ENCODE measurements at regions not wholly inside any gene's neighbourhood (a gene's known extent, or its start where the extent isn't known, plus 50 kb on each side); places are given as distances from the start of the nearest gene placed in this dataset.

GRCh38 chr6:4319981-4320683, 184.8 kb upstream of the ECI2 start:
- Histone ChIP-seq H3K9me3 (ENCODE audit: control insufficient read depth, low read depth, low read length) (no peaks in the 10 kb centered on the region), H3K9ac (ENCODE audit: low read length) (no peak overlapping the region), H3K27me3 (ENCODE audit: control insufficient read depth, insufficient read depth, low read length) (no peaks in the 10 kb centered on the region), H3K4me3 (ENCODE audit: low read length) (no peak overlapping the region), H3K27ac (ENCODE audit: low read length) (no peak overlapping the region), H3K36me3 (ENCODE audit: control insufficient read depth, low read depth, low read length) (no peaks in the 10 kb centered on the region), H3K4me1 (ENCODE audit: control insufficient read depth, low read depth, low read length) (peaks cover 10% of the 10 kb centered on the region)

GRCh38 chr6:4318321-4318720, 182.9 kb upstream of the ECI2 start:
- Histone ChIP-seq H3K36me3 (ENCODE audit: control insufficient read depth, low read depth, low read length) (no peaks in the 10 kb centered on the region), H3K4me1 (ENCODE audit: control insufficient read depth, low read depth, low read length) (peaks cover 10% of the 10 kb centered on the region), H3K27ac (ENCODE audit: low read length) (no peak overlapping the region), H3K4me3 (ENCODE audit: low read length) (no peak overlapping the region), H3K27me3 (ENCODE audit: control insufficient read depth, insufficient read depth, low read length) (no peaks in the 10 kb centered on the region), H3K9ac (ENCODE audit: low read length) (no peak overlapping the region), H3K9me3 (ENCODE audit: control insufficient read depth, low read depth, low read length) (no peaks in the 10 kb centered on the region)

- no peak overlapping the region for H3K9ac ChIP-seq (ENCODE audit: low read length)
- H3K4me1 ChIP-seq (ENCODE audit: control insufficient read depth, low read depth, low read length): peaks cover 3% of the 10 kb centered on the region
- H3K4me3 ChIP-seq (ENCODE audit: low read length): no peak overlapping the region
- H3K9me3 ChIP-seq (ENCODE audit: control insufficient read depth, low read depth, low read length): no peaks in the 10 kb centered on the region
- no peaks in the 10 kb centered on the region for H3K27me3 ChIP-seq (ENCODE audit: control insufficient read depth, insufficient read depth, low read length)
- no peak overlapping the region for H3K27ac ChIP-seq (ENCODE audit: low read length)
- H3K36me3 ChIP-seq (ENCODE audit: control insufficient read depth, low read depth, low read length): no peaks in the 10 kb centered on the region
Measured at GRCh38 chr6:4316867-4317400, 181.6 kb upstream of the ECI2 start.

GRCh38 chr6:4314201-4314707, 178.9 kb upstream of the ECI2 start:
- Histone ChIP-seq H3K4me1 (ENCODE audit: control insufficient read depth, low read depth, low read length) (peaks cover 3% of the 10 kb centered on the region), H3K27me3 (ENCODE audit: control insufficient read depth, insufficient read depth, low read length) (no peaks in the 10 kb centered on the region), H3K9me3 (ENCODE audit: control insufficient read depth, low read depth, low read length) (no peaks in the 10 kb centered on the region), H3K4me3 (ENCODE audit: low read length) (no peak overlapping the region), H3K27ac (ENCODE audit: low read length) (no peak overlapping the region), H3K9ac (ENCODE audit: low read length) (no peak overlapping the region), H3K36me3 (ENCODE audit: control insufficient read depth, low read depth, low read length) (no peaks in the 10 kb centered on the region)

- no peak overlapping the region for H3K4me3 ChIP-seq (ENCODE audit: low read length)
- H3K27me3 ChIP-seq (ENCODE audit: control insufficient read depth, insufficient read depth, low read length): no peaks in the 10 kb centered on the region
- no peaks in the 10 kb centered on the region for H3K36me3 ChIP-seq (ENCODE audit: control insufficient read depth, low read depth, low read length)
- no peak overlapping the region for H3K27ac ChIP-seq (ENCODE audit: low read length)
- no peaks in the 10 kb centered on the region for H3K4me1 ChIP-seq (ENCODE audit: control insufficient read depth, low read depth, low read length)
- no peak overlapping the region for H3K9ac ChIP-seq (ENCODE audit: low read length)
- H3K9me3 ChIP-seq (ENCODE audit: control insufficient read depth, low read depth, low read length): no peaks in the 10 kb centered on the region
Measured at GRCh38 chr6:4313044-4313686, 177.8 kb upstream of the ECI2 start.

GRCh38 chr6:4311976-4312860, 176.8 kb upstream of the ECI2 start:
- no peaks in the 10 kb centered on the region for H3K27me3 ChIP-seq (ENCODE audit: control insufficient read depth, insufficient read depth, low read length)
- no peaks in the 10 kb centered on the region for H3K4me1 ChIP-seq (ENCODE audit: control insufficient read depth, low read depth, low read length)
- H3K9me3 ChIP-seq (ENCODE audit: control insufficient read depth, low read depth, low read length): no peaks in the 10 kb centered on the region
- H3K4me3 ChIP-seq (ENCODE audit: low read length): no peak overlapping the region
- no peak overlapping the region for H3K9ac ChIP-seq (ENCODE audit: low read length)
- H3K36me3 ChIP-seq (ENCODE audit: control insufficient read depth, low read depth, low read length): no peaks in the 10 kb centered on the region
- H3K27ac ChIP-seq (ENCODE audit: low read length): no peak overlapping the region

- Histone ChIP-seq H3K27ac (ENCODE audit: low read length) (no peak overlapping the region), H3K9ac (ENCODE audit: low read length) (no peak overlapping the region), H3K9me3 (ENCODE audit: control insufficient read depth, low read depth, low read length) (no peaks in the 10 kb centered on the region), H3K27me3 (ENCODE audit: control insufficient read depth, insufficient read depth, low read length) (no peaks in the 10 kb centered on the region), H3K36me3 (ENCODE audit: control insufficient read depth, low read depth, low read length) (no peaks in the 10 kb centered on the region), H3K4me3 (ENCODE audit: low read length) (no peak overlapping the region), H3K4me1 (ENCODE audit: control insufficient read depth, low read depth, low read length) (no peaks in the 10 kb centered on the region)
Measured at GRCh38 chr6:4309540-4309939, 174.2 kb upstream of the ECI2 start.

GRCh38 chr6:4308364-4308763, 173.0 kb upstream of the ECI2 start:
- no peaks in the 10 kb centered on the region for H3K36me3 ChIP-seq (ENCODE audit: control insufficient read depth, low read depth, low read length)
- H3K4me3 ChIP-seq (ENCODE audit: low read length): no peak overlapping the region
- no peaks in the 10 kb centered on the region for H3K4me1 ChIP-seq (ENCODE audit: control insufficient read depth, low read depth, low read length)

GRCh38 chr6:4304927-4305455, 169.6 kb upstream of the ECI2 start:
- Histone ChIP-seq H3K36me3 (ENCODE audit: control insufficient read depth, low read depth, low read length) (no peaks in the 10 kb centered on the region), H3K9ac (ENCODE audit: low read length) (no peak overlapping the region), H3K27ac (ENCODE audit: low read length) (no peak overlapping the region), H3K4me1 (ENCODE audit: control insufficient read depth, low read depth, low read length) (no peaks in the 10 kb centered on the region), H3K9me3 (ENCODE audit: control insufficient read depth, low read depth, low read length) (no peaks in the 10 kb centered on the region), H3K27me3 (ENCODE audit: control insufficient read depth, insufficient read depth, low read length) (no peaks in the 10 kb centered on the region), H3K4me3 (ENCODE audit: low read length) (no peak overlapping the region)

More at GRCh38 chr6:4308364-4308763, 173.0 kb upstream of the ECI2 start:
- Histone ChIP-seq H3K9me3 (ENCODE audit: control insufficient read depth, low read depth, low read length) (no peaks in the 10 kb centered on the region), H3K9ac (ENCODE audit: low read length) (no peak overlapping the region), H3K27me3 (ENCODE audit: control insufficient read depth, insufficient read depth, low read length) (no peaks in the 10 kb centered on the region), H3K27ac (ENCODE audit: low read length) (no peak overlapping the region)

GRCh38 chr6:4303638-4304037, 168.3 kb upstream of the ECI2 start:
- Histone ChIP-seq H3K9ac (ENCODE audit: low read length) (no peak overlapping the region), H3K4me3 (ENCODE audit: low read length) (no peak overlapping the region), H3K27ac (ENCODE audit: low read length) (no peak overlapping the region), H3K4me1 (ENCODE audit: control insufficient read depth, low read depth, low read length) (no peaks in the 10 kb centered on the region), H3K9me3 (ENCODE audit: control insufficient read depth, low read depth, low read length) (no peaks in the 10 kb centered on the region), H3K36me3 (ENCODE audit: control insufficient read depth, low read depth, low read length) (no peaks in the 10 kb centered on the region), H3K27me3 (ENCODE audit: control insufficient read depth, insufficient read depth, low read length) (no peaks in the 10 kb centered on the region)

GRCh38 chr6:4302524-4302923, 167.1 kb upstream of the ECI2 start:
- H3K9ac ChIP-seq (ENCODE audit: low read length): no peak overlapping the region
- no peaks in the 10 kb centered on the region for H3K27me3 ChIP-seq (ENCODE audit: control insufficient read depth, insufficient read depth, low read length)
- H3K4me3 ChIP-seq (ENCODE audit: low read length): no peak overlapping the region
- no peak overlapping the region for H3K27ac ChIP-seq (ENCODE audit: low read length)
- no peaks in the 10 kb centered on the region for H3K9me3 ChIP-seq (ENCODE audit: control insufficient read depth, low read depth, low read length)
- H3K36me3 ChIP-seq (ENCODE audit: control insufficient read depth, low read depth, low read length): no peaks in the 10 kb centered on the region
- no peaks in the 10 kb centered on the region for H3K4me1 ChIP-seq (ENCODE audit: control insufficient read depth, low read depth, low read length)
